ENCODE measurements at regions not wholly inside any gene's neighbourhood (a gene's known extent, or its start where the extent isn't known, plus 50 kb on each side); places are given as distances from the start of the nearest gene placed in this dataset.

DNA sequence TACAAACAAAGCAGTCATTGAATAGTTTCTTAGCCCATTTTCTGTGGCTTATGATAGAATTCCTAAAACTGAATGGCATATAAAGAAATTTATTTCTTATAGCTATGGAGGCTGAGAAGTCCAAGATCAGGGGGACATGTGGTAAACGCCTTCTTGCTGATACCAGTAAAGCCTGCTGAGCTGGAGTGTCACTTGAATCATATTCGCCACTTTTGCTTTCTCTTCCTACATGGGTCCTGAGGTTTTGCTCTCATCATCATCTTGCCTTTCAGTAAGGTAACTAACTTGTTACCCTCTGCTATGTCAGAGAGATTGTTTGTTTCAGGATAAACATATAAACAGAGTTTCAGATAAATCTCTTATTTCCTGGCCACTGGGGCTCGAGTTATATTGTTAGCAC lies 203.3 kb upstream of the DMRT1 start:
- TF ChIP-seq MEF2A (IDR thresholded peaks at IDR 0.05; ENCODE audit: insufficient read depth, low read depth, low read length) (no peak), BRCA1 (IDR thresholded peaks at IDR 0.05; ENCODE audit: low read depth, low read length) (no peak), HCFC1 (IDR thresholded peaks at IDR 0.05; ENCODE audit: low read length) (no peak), SPI1 (IDR thresholded peaks at IDR 0.05; ENCODE audit: borderline replicate concordance, insufficient read depth, low read depth, low read length) (no peak), SMC3 (IDR thresholded peaks at IDR 0.05; ENCODE audit: borderline replicate concordance, low read length) (no peak), ZNF217 (IDR thresholded peaks at IDR 0.05) (no peak), EZH2 (IDR thresholded peaks at IDR 0.05; ENCODE audit: borderline replicate concordance, control insufficient read depth, low read depth, low read length) (no peak), ESRRA (IDR thresholded peaks at IDR 0.05; ENCODE audit: low read length) (no peak)
- TF ChIP-seq, protein P1, sequence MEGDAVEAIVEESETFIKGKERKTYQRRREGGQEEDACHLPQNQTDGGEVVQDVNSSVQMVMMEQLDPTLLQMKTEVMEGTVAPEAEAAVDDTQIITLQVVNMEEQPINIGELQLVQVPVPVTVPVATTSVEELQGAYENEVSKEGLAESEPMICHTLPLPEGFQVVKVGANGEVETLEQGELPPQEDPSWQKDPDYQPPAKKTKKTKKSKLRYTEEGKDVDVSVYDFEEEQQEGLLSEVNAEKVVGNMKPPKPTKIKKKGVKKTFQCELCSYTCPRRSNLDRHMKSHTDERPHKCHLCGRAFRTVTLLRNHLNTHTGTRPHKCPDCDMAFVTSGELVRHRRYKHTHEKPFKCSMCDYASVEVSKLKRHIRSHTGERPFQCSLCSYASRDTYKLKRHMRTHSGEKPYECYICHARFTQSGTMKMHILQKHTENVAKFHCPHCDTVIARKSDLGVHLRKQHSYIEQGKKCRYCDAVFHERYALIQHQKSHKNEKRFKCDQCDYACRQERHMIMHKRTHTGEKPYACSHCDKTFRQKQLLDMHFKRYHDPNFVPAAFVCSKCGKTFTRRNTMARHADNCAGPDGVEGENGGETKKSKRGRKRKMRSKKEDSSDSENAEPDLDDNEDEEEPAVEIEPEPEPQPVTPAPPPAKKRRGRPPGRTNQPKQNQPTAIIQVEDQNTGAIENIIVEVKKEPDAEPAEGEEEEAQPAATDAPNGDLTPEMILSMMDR (IDR thresholded peaks at IDR 0.05 in 2 of 3, conservative IDR thresholded peaks at IDR 0.05 in 1 of 3; ENCODE audit: control insufficient read depth in 2 of 3, extremely low read depth in 1 of 3, insufficient read depth in 1 of 3, low read depth in 3 of 3, low read length in 3 of 3): no peak

Measured in GM12878 (cell line).